IMR-90 (cell line): ENCODE measurements at regions not wholly inside any gene's neighbourhood (a gene's known extent, or its start where the extent isn't known, plus 50 kb on each side); places are given as distances from the start of the nearest gene placed in this dataset.

ENCODE experiments used
- ATAC-seq: fragments of 200-7000 bp; cut with Tn5 transposase; 2 replicates; pipeline ENCODE4 v1.9.1; 2020; ENCODE audit warnings: low read depth, mild to moderate bottlenecking, moderate library complexity
- BruUV-seq: library from RNA; stranded (reverse); fragments of 400-500 nt; replicated peaks from 2 replicates; lab custom pipeline; 2021; lab: Mats Ljungman, UMichigan
- CTCF ChIA-PET: fragments of 300-600 bp; formaldehyde crosslinking; extraction: SDS; loops from one replicate; lab custom pipeline; 2021; ENCODE audit warnings: antibody characterized with exemption; lab: Yijun Ruan, JAX
- POLR2A ChIA-PET: fragments of 300-600 bp; sonication (Branson Sonifier 250); formaldehyde crosslinking; loops from one replicate; lab custom pipeline; 2022; ENCODE audit warnings: antibody characterized with exemption; ENCODE audit not compliant: unreplicated experiment; lab: Charles Lee
- DNase-seq: peaks from one replicate; pipeline ENCODE4 v3.0.0; 2013
- H2AFZ ChIP-seq: replicated peaks from 2 replicates; pipeline ENCODE3; 2013; ENCODE audit warnings: low read length, mild to moderate bottlenecking; ENCODE audit not compliant: poor library complexity
- H2AK5ac ChIP-seq: 2 replicates; pipeline ENCODE4 v1.6.1; 2013; ENCODE audit warnings: low read depth, low read length, inconsistent platforms
- H2AK9ac ChIP-seq: replicated peaks from 2 replicates; pipeline ENCODE3; 2013; ENCODE audit warnings: mild to moderate bottlenecking, low read depth, low read length, moderate library complexity; ENCODE audit not compliant: poor library complexity
- H2BK120ac ChIP-seq: 2 replicates; pipeline ENCODE4 v1.6.1; 2013; ENCODE audit warnings: low read depth, low read length, inconsistent platforms
- H2BK15ac ChIP-seq: 3 replicates; pipeline ENCODE4 v1.6.1; 2013; ENCODE audit warnings: low read depth, low read length, inconsistent platforms
- H2BK20ac ChIP-seq: 2 replicates; pipeline ENCODE4 v1.6.1; 2013; ENCODE audit warnings: low read depth, mild to moderate bottlenecking, inconsistent platforms, low read length, moderate library complexity
- H2BK5ac ChIP-seq: 2 replicates; pipeline ENCODE4 v1.6.1; 2013; ENCODE audit warnings: mild to moderate bottlenecking, low read depth, low read length, inconsistent platforms; ENCODE audit not compliant: poor library complexity, severe bottlenecking
- H3K14ac ChIP-seq: replicated peaks from 2 replicates; pipeline ENCODE4 v1.6.1; 2013; ENCODE audit warnings: low read depth, low read length, inconsistent platforms
- H3K18ac ChIP-seq: 2 replicates; pipeline ENCODE4 v1.6.1; 2013; ENCODE audit warnings: low read depth, low read length, control low read depth
- H3K23ac ChIP-seq: 2 replicates; pipeline ENCODE4 v1.6.1; 2013; ENCODE audit warnings: low read depth, low read length, inconsistent platforms
- H3K27ac ChIP-seq: 2 replicates; pipeline ENCODE4 v1.5.1; 2013; ENCODE audit warnings: mild to moderate bottlenecking, control low read depth, low read length; ENCODE audit not compliant: insufficient read depth
- H3K27me3 ChIP-seq: 2 replicates; pipeline ENCODE4 v1.6.1; 2013; ENCODE audit warnings: low read length; ENCODE audit not compliant: control insufficient read depth, insufficient read depth
- H3K36me3 ChIP-seq: 2 replicates; pipeline ENCODE4 v1.6.1; 2013; ENCODE audit warnings: low read length, mixed read lengths; ENCODE audit not compliant: control insufficient read depth, insufficient read depth
- H3K4ac ChIP-seq: 2 replicates; pipeline ENCODE4 v1.6.1; 2013; ENCODE audit warnings: low read depth, low read length, inconsistent platforms
- H3K4me1 ChIP-seq: 2 replicates; pipeline ENCODE4 v1.6.1; 2013; ENCODE audit warnings: low read length, mixed read lengths; ENCODE audit not compliant: control insufficient read depth, insufficient read depth
- H3K4me2 ChIP-seq: 2 replicates; pipeline ENCODE4 v1.6.1; 2013; ENCODE audit warnings: low read depth, mild to moderate bottlenecking, control low read depth, low read length, moderate library complexity
- H3K4me3 ChIP-seq: 2 replicates; pipeline ENCODE4 v1.5.1; 2013; ENCODE audit warnings: low read depth, mild to moderate bottlenecking, control low read depth, low read length, moderate library complexity; ENCODE audit not compliant: insufficient read depth
- H3K56ac ChIP-seq: 2 replicates; pipeline ENCODE4 v1.6.1; 2013; ENCODE audit warnings: low read length, inconsistent platforms; ENCODE audit not compliant: insufficient read depth; ENCODE audit errors: extremely low read depth
- H3K79me1 ChIP-seq, 2 experiments: 2 replicates each; pipeline ENCODE4 v1.6.1; 2013; ENCODE audit warnings: low read length in 2 of 2, inconsistent platforms in 1 of 2, low read depth in 1 of 2
- H3K9ac ChIP-seq: 2 replicates; pipeline ENCODE4 v1.6.1; 2013; ENCODE audit warnings: low read depth, low read length, control low read depth
- H3K9me1 ChIP-seq: 2 replicates; pipeline ENCODE4 v1.6.1; 2013; ENCODE audit warnings: low read length, inconsistent platforms; ENCODE audit not compliant: insufficient read depth
- H3K9me3 ChIP-seq: 2 replicates; pipeline ENCODE4 v1.6.1; 2013; ENCODE audit warnings: low read length; ENCODE audit not compliant: control insufficient read depth, insufficient read depth
- H4K20me1 ChIP-seq: 2 replicates; pipeline ENCODE4 v1.6.1; 2013; ENCODE audit warnings: low read length, inconsistent platforms; ENCODE audit not compliant: insufficient read depth
- H4K5ac ChIP-seq: 2 replicates; pipeline ENCODE4 v1.6.1; 2013; ENCODE audit warnings: mild to moderate bottlenecking, low read depth, low read length, control low read depth
- H4K8ac ChIP-seq, 2 experiments: 2 replicates each; pipeline ENCODE4 v1.6.1; 2013; ENCODE audit warnings: low read depth in 2 of 2, low read length in 2 of 2, control low read depth in 1 of 2, inconsistent platforms in 1 of 2
- H4K91ac ChIP-seq: 2 replicates; pipeline ENCODE4 v1.6.1; 2013; ENCODE audit warnings: low read depth, low read length, inconsistent platforms; ENCODE audit not compliant: insufficient read depth
- CEBPB ChIP-seq: IDR thresholded peaks from 2 replicates; pipeline ENCODE4 v1.6.1; 2012; ENCODE audit warnings: low read depth, low read length, improper control_type of control experiment
- CHD1 ChIP-seq: IDR thresholded peaks from 2 replicates; pipeline ENCODE4 v1.6.1; 2012; ENCODE audit warnings: low read depth, low read length, improper control_type of control experiment
- CTCF ChIP-seq: conservative IDR thresholded peaks from 2 replicates; pipeline ENCODE4 v1.5.1; 2012; ENCODE audit warnings: mild to moderate bottlenecking, low read depth, low read length, improper control_type of control experiment
- ELK1 ChIP-seq: fragments of 150-350 bp; IDR thresholded peaks from 2 replicates; pipeline ENCODE4 v1.6.1; 2016; ENCODE audit warnings: low read depth, mild to moderate bottlenecking, low read length, moderate library complexity, borderline replicate concordance
- FOS ChIP-seq: fragments of 150-350 bp; IDR thresholded peaks from 2 replicates; pipeline ENCODE4 v1.6.1; 2016; ENCODE audit warnings: low read depth, low read length
- MAFK ChIP-seq: IDR thresholded peaks from 2 replicates; pipeline ENCODE4 v1.6.1; 2012; ENCODE audit warnings: low read depth, low read length, improper control_type of control experiment
- MAZ ChIP-seq: IDR thresholded peaks from 2 replicates; pipeline ENCODE4 v1.6.1; 2012; ENCODE audit warnings: low read depth, mild to moderate bottlenecking, low read length, improper control_type of control experiment, moderate library complexity, borderline replicate concordance
- MXI1 ChIP-seq: IDR thresholded peaks from 2 replicates; pipeline ENCODE4 v1.6.1; 2012; ENCODE audit warnings: low read depth, mild to moderate bottlenecking, low read length, moderate library complexity, borderline replicate concordance
- POLR2A ChIP-seq: IDR thresholded peaks from 2 replicates; pipeline ENCODE4 v1.6.1; 2012; ENCODE audit warnings: mild to moderate bottlenecking, low read depth, low read length
- RCOR1 ChIP-seq: IDR thresholded peaks from 2 replicates; pipeline ENCODE4 v1.6.1; 2012; ENCODE audit warnings: mild to moderate bottlenecking, low read length, improper control_type of control experiment; ENCODE audit not compliant: insufficient replicate concordance
- RFX5 ChIP-seq: IDR thresholded peaks from 2 replicates; pipeline ENCODE4 v1.8.0; 2012; ENCODE audit warnings: low read depth, mild to moderate bottlenecking, low read length, moderate library complexity
- SMC3 ChIP-seq: fragments of 150-350 bp; IDR thresholded peaks from 2 replicates; pipeline ENCODE4 v1.6.1; 2016; ENCODE audit warnings: low read depth, mild to moderate bottlenecking, antibody characterized with exemption, low read length, moderate library complexity
- USF2 ChIP-seq: fragments of 150-350 bp; IDR thresholded peaks from 2 replicates; pipeline ENCODE4 v1.6.1; 2017; ENCODE audit warnings: mild to moderate bottlenecking, antibody characterized with exemption, low read length, low read depth
- WGBS, 2 experiments: methylation state at CpG; one replicate each; pipeline versions ENCODE4 v1.1.5 to v1.1.7; 2013; ENCODE audit warnings: missing lambda C conversion rate in 2 of 2; ENCODE audit not compliant: insufficient read length in 1 of 2; ENCODE audit errors: extremely low coverage in 2 of 2; 5-methylcytosine and 5-hydroxymethylcytosine counted together
- dilution Hi-C: fragments of 300-500 bp; cut with HindIII; formaldehyde crosslinking; loops from one replicate; pipeline ENCODE4 v1.14.3; 2018; ENCODE audit warnings: low sequenced_read_pairs; ENCODE audit not compliant: unreplicated experiment
- in situ Hi-C: fragments of 300-500 bp; cut with MboI; formaldehyde crosslinking; loops from 3 replicates; pipeline ENCODE4 v1.14.3; 2019; ENCODE audit warnings: low sequenced_read_pairs, inconsistent platforms, mixed read lengths
- intact Hi-C: fragments of 100-400 bp; cut with micrococcal nuclease; formaldehyde crosslinking; loops from 2 replicates; pipeline ENCODE4 v1.10.0; 2022

GRCh38 chr13:52933547-52934210, 85.2 kb upstream of the PCDH8 start:
- no peak overlapping the region for H3K4ac ChIP-seq
- DNase-seq (no peak), ATAC-seq (no peak)
- H3K27me3 ChIP-seq, result no peaks in the 10 kb centered on the region
- H3K9me1 ChIP-seq, result no peaks in the 10 kb centered on the region
- no peak overlapping the region for H2AFZ ChIP-seq
- H3K18ac ChIP-seq, result no peak overlapping the region
- H2AK5ac ChIP-seq, result no peak overlapping the region
- H2BK120ac ChIP-seq, result no peak overlapping the region
- H4K20me1 ChIP-seq, result no peaks in the 10 kb centered on the region
- H3K36me3 ChIP-seq, result no peaks in the 10 kb centered on the region
- TF ChIP-seq MAFK (no peak), MAZ (no peak), USF2 (no peak), ELK1 (no peak), SMC3 (no peak), POLR2A (no peak), FOS (no peak), CTCF (no peak), MXI1 (no peak), RCOR1 (no peak), CEBPB (no peak), CHD1 (no peak), RFX5 (no peak)
- H3K23ac ChIP-seq, result no peak overlapping the region
- no peak overlapping the region for H3K14ac ChIP-seq
- no peak overlapping the region for H3K56ac ChIP-seq
- 69% methylated on average over 11 of the region's 25 CpGs; no CpG with 5 or more reads in 1 of the 2 experiments for WGBS, 2 experiments
- intact Hi-C loops, result no loop called here
- BruUV-seq, result no TSS peak
- no peak overlapping the region for H2BK20ac ChIP-seq
- no peaks in the 10 kb centered on the region for H3K79me1 ChIP-seq
- H2AK9ac ChIP-seq, result no peak overlapping the region
- H3K4me1 ChIP-seq, result no peaks in the 10 kb centered on the region
- H4K8ac ChIP-seq, result no peak overlapping the region
- H2BK15ac ChIP-seq, result no peak overlapping the region
- no peak overlapping the region for H3K4me2 ChIP-seq
- no peak overlapping the region for H4K91ac ChIP-seq
- POLR2A ChIA-PET, result no interaction called here
- no peaks in the 10 kb centered on the region; the same call in 1 of the 2 replicates for H3K9me3 ChIP-seq
- H2BK5ac ChIP-seq, result no peak overlapping the region
- dilution Hi-C loops, result no loop called here
- in situ Hi-C loops, result no loop called here
- H3K9ac ChIP-seq, result no peak overlapping the region
- no peak overlapping the region for H4K5ac ChIP-seq
- no peak overlapping the region for H3K4me3 ChIP-seq
- CTCF ChIA-PET, result no interaction called here
- no peak overlapping the region for H3K27ac ChIP-seq
